ACHN (cell line): ENCODE measurements at regions not wholly inside any gene's neighbourhood (a gene's known extent, or its start where the extent isn't known, plus 50 kb on each side); places are given as distances from the start of the nearest gene placed in this dataset.
A peak's percentile ranks its signal among the peaks of the same experiment; 100 is the strongest.

ENCODE experiments used
- DNase-seq: peaks from one replicate; pipeline ENCODE4 v3.0.0-alpha.2; 2015
- in situ Hi-C: cut with HindIII; loops from 2 replicates; pipeline ENCODE4 v1.10.0; 2017; ENCODE audit warnings: low sequenced_read_pairs, low pct_ligation_motif_present, low pct_unique_long_range_greater_than_20kb

- no peak for DNase-seq
Observed at GRCh38 chr4:114082348-114082747, 102.9 kb upstream of the ARSJ start.

DNA sequence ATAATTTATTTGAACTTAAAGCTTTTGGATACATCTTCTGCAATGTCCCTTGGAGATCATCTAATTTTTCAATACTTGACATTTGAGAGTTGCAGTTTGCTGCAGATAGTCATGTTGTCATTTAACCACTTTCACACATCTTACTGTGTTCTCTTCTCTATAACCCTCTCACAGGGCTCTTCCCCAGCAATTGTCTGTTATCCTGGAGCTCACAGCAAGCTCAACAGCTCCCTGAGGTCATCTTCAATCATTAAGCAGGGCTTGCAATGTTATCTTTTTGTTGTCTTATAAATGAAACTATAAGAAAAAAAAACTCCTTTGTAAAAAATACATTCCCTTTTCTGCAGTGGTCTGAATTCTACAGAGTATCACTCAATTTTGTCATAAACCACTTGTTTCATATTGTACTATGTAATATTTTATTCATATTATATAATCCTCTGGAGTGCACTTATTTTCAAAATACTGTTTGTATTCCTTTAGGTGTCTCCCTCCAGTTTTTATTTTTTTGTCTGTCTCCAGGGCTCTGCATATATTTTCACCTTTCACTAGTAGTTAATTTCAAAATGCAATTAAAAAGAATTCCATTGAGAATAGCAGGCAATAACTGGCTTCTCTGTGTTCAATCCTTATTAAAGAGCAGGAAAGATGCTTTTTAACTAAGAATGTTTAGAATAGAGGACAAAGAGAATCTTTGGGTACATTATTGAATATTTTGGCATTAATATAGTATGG is 106.3 kb upstream of the ARSJ start:
- DNase-seq: no peak
- in situ Hi-C loops: no loop called here

More at GRCh38 chr4:114082348-114082747, 102.9 kb upstream of the ARSJ start:
- in situ Hi-C loops: no loop called here

GRCh38 chr4:114087596-114088230 is 108.3 kb upstream of the ARSJ start:
- peak; percentile 8 for DNase-seq
- in situ Hi-C loops: no loop called here

- in situ Hi-C loops: no loop called here
- no peak for DNase-seq
Observed at GRCh38 chr4:114088481-114088880, 109.0 kb upstream of the ARSJ start.

GRCh38 chr4:114091546-114091945 is 112.1 kb upstream of the ARSJ start:
- in situ Hi-C loops: no loop called here
- DNase-seq: no peak

DNA sequence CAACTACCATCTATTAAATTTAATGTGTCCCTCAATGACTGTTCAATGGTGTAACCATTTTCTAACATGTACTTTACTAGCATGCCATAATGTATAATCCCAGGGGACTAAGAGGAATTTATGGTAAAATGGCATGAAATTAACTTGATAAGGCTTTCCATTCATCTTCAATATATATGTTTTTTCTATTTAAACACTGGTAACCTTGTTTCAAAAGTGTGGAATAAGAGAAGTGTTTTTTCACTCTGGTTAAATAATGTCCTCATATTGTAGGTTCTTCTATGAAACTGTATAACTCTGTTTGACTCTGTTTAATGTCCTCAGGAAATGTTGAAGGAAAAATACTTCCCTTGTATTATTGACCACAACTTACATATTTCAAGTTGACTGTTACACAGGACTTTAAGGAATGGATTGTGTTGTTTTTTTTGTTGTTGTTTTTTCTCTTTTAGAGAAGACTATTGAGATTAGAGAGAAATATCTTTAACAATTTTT is 113.8 kb upstream of the ARSJ start:
- in situ Hi-C loops: no loop called here
- DNase-seq: no peak

GRCh38 chr4:114100288-114101031 is 121.0 kb upstream of the ARSJ start:
- no peak for DNase-seq
- in situ Hi-C loops: no loop called here

GRCh38 chr4:114103908-114104307 is 124.5 kb upstream of the ARSJ start:
- no peak for DNase-seq
- in situ Hi-C loops: no loop called here

GRCh38 chr4:114108869-114109268 is 129.4 kb upstream of the ARSJ start:
- in situ Hi-C loops: no loop called here
- DNase-seq: peak; percentile 41

- DNase-seq: no peak
- in situ Hi-C loops: no loop called here
Observed at GRCh38 chr4:114109776-114110175, 130.3 kb upstream of the ARSJ start.

GRCh38 chr4:114115526-114115925 is 136.1 kb upstream of the ARSJ start:
- DNase-seq: no peak
- in situ Hi-C loops: no loop called here

DNA sequence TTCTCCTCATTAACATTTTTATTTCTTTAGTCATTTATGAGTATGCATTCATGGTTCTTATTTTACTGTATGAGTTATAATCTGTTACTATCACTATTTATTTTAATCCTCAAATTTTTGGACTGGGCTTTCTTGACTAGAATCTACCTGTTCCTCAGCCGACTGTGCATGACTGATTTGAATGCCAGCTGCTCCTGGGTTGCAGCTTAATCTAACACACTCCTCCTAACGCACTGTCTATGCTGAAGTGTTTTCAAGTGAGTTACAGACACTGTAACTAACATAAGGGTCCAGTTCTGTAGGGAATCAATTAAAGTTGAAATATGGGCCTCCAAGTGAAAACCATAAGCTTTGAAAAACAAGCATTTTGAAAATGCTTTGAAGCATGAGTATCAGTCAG is 137.4 kb upstream of the ARSJ start:
- in situ Hi-C loops: no loop called here
- no peak for DNase-seq

DNA sequence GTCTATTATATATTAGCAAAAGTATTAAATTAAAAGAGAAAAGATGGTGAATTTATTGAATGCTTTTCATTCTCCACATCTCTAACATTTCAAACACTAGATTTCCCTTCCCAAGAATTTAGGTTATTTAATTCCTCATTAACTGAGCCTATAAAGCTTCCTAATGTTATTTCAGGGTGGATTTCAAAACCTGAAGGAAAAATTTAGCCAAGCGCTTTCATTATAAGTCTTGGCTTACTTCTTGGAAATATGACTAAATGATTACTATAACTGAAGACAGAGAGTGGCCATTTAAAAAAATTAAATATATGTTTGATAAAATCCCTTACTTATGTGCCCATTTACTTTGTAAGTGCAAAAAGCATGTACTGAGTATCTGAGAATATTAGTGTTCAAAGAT is 141.8 kb upstream of the ARSJ start:
- in situ Hi-C loops: no loop called here
- no peak for DNase-seq

DNA sequence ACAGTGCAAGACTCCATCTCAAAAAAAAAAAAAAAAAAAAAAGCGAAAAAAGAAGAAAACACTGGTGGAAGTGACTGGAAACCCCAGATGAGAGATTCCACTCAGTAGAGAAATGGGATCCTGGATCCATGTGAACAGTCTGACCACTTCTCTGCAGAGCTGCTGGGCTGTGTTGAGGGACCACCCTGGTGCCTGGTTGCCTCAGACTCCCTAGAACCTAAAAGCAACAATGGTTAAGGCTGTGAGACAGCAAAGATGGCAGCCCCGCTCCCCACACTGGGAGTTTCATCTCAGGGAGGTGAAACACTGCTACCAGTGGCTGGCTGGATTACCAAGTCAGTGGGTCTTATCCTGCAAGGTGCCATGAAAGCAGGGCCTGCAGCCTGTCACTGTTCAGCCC is 152.8 kb upstream of the ARSJ start:
- in situ Hi-C loops: no loop called here

GRCh38 chr4:114132830-114133229 is 153.4 kb upstream of the ARSJ start:
- DNase-seq: peak; percentile 2

More for the DNA sequence above, 152.8 kb upstream of the ARSJ start:
- DNase-seq: no peak

DNA sequence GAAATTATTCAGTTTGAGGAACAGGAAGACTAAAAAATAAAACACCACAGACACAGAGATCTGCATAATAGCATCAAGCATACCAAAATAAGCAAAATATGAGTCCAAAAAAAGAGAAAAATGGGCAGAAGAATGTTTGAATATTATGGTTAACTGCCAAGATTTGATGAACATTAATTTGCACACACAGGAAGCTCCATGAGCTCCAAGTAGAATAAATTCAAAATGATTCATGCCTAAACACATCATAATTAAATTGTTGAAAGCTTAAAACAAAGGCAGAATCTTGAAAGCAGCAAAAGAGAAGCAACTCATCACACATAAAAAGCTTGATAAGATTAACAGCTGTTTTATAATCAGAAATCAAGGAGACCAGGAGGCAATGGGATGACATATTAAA is 156.6 kb upstream of the ARSJ start:
- in situ Hi-C loops: no loop called here
- DNase-seq: no peak

More at GRCh38 chr4:114132830-114133229, 153.4 kb upstream of the ARSJ start:
- in situ Hi-C loops: no loop called here

DNA sequence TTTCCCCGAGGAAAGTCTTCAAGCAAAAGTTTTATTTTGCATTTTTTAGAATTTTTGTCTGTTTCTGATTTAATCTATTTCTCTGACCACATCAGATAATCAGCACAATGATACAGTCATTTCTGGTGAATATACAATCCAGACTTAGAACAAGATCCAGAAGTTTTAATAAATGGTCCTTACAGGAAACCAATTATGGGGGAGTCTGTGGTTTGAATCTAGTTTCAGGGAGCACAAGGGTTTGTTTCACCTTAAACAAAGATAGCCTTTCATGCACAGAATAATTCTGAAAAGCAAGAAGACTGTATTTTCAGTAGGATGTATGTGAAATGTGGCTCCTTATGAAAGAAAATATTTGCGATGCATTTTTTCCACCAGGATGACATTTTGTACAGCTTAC is 158.5 kb upstream of the ARSJ start:
- no peak for DNase-seq
- in situ Hi-C loops: no loop called here

DNA sequence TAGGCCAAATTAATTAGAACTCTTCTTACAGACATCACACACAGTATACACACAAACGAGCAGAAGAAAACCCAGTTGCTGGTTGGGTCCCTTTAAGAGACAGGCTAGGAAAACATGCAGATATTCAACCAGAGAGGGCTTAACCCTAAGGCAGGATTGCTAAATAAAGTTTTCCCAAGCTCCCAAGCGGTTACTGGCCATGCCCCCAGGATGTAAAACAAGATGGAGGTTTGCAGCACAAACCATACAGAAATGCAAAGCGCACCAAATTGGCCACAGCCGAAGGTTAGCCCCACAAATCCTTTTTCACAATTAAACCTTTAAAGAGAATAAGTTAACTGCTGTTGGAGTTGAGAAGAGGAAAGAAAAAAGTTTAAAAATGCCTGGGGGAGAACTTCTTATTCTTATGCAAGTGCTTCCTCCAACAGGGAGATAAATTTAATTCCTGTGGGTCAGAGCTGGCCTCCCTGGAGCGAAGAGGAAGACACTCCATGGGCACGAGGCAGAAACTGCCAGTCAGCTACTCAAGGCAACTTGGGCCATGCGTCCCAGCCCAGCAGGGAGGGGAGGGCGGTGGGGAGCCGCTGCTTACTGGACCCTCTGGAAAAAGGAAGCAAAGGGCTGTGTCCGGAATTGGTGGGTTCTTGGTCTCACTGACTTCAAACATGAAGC is 167.6 kb upstream of the ARSJ start:
- no peak for DNase-seq
- in situ Hi-C loops: no loop called here
